ENCODE measurements at regions not wholly inside any gene's neighbourhood (a gene's known extent, or its start where the extent isn't known, plus 50 kb on each side); places are given as distances from the start of the nearest gene placed in this dataset.

GRCh38 chr1:114248162-114248561, 94.5 kb upstream of the SYT6 start:
- TF ChIP-seq POLR2A (IDR thresholded peaks at IDR 0.05) (no peak), CTCF (IDR thresholded peaks at IDR 0.05) (no peak), POLR2AphosphoS5 (IDR thresholded peaks at IDR 0.05) (no peak)

All from prostate gland (tissue), 2 donors.